GM21360 (cell line): ENCODE measurements at regions not wholly inside any gene's neighbourhood (a gene's known extent, or its start where the extent isn't known, plus 50 kb on each side); places are given as distances from the start of the nearest gene placed in this dataset.

Source experiments
- ATAC-seq: cut with Tn5 transposase; IDR thresholded peaks from one replicate; pipeline ENCODE4 v1.9.1; 2021; ENCODE audit warnings: mild to moderate bottlenecking, moderate library complexity; ENCODE audit not compliant: unreplicated experiment

DNA sequence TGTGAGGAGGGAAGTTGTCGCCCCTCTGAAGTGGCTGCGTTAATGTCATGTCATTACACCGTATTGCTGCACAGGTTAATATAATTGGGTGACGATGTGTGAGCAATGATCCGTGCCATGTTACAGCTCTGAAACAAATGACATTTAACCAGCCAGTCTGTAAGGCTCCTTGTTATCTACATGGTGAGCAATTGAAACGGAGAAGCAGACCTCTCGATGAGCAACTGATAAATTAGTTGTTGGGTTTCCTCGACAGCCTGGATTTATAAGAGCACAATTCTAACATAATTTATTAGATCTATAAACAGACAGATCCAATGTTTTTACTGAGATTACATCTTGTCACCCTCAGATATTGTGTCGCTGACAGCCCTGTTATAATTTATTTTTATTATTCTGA lies 49.9 kb upstream of the MAFB start:
- no peak for ATAC-seq

DNA sequence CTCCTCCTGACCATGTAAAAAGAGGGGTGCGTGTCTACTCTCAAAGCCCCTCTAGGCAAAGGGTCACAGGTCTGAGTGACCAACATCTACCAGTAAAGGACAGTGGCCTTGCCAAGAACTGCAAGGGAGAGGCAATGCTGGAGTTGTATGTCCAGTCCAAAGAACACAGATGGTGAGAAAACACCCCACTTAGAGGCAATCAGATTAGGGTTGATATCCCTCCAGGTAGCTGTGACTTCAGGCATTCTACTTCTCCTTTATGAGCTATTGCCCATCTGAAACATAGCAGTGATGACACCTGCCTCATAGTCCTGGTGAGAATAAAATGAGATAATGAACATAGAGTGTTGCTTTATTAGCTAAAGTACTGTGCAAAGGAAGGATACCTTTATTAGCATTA lies 50.8 kb upstream of the MAFB start:
- no peak for ATAC-seq

DNA sequence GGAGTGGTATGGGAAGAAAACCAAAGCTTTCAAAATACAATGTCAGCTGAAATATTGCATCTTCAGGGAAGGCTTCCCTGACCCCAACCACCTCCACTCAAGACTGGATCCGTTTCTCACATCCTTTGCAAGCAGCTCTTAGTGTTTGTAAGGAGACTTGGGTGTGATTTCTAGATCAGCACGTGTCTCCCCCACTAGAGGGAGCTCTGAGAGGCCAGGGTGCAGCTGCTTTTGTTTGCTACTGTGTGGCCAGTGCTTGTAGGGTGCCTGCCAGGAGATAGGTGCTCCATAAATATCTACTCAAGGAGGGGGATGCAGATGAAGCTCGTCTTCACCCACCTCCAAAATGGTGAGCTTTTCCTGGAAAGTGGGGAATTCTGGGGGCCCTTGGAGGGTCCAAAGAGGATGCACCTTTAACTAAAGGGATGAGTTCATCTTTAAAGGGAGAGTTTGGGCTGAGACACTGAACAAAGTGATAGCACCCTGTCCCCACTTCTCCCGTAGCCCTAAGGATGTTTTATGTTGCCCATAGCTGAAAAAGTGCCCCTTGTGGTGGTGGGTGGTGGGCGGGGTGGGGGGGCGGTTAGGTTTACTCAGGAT lies 52.6 kb upstream of the MAFB start:
- ATAC-seq = peak; percentile 42

DNA sequence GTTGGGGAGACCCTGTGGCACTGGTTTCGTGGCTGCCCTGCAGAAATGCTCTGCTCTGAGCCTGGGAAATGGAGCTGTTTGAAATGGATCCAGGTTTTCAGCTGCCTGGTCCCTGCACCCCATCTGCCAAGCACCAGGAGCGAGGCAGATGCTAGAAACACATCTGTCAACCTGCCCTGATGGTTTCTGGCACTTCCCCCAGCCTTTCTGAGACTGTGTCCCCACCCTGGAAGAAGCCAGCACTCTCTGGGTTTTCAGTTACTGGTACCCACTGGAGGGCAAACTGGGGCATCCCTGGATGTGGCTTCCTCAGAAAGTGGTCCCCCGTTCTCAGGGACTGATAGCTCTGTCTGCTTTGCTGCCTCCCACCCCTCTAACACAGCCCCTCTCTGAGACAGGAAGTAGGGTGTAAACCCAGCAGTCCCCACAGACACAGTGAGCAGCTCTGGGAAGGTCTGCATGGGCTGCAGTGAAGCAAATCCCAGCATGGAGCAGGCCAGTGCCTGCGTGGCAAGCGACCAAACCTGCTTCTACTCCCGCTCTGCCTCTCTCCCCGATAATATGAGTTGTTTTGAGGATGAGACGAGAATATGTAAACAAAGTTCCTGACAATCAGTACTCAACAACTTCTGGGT lies 54.2 kb upstream of the MAFB start:
- ATAC-seq = no peak

DNA sequence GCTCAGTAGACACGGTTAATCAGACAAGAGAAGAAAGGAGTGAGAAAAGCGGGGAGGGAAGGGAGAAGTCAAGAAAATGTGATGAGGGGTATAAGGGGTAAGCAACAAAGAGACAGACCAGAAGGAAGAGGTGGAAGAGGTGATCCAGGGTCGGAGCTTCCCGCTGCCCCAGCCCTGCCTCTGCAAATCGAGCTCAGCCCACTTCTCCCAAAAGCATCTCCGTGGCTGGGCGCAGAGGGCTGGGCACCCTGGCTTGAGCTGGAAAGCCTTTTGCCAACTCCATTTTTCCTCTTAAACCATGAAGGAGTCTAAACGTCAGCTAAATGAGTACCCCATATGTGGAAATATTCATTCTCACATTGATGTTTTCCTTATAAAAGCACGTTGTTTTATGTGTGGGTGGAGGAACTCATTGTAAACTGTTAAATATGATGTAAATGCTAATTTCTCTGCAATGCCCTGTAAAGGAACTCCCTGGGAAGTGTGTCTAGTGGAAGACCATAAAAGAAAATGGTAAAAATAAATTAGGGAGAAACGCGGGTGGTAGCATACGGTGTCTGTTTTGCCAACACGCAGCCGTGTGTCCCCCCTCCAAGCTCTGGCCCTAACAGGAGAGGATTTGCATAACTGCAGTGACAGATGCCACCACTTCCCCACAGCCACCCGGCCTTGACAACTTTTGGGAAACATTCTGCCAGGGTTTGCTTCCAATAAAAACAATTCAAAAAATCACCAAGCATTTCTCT lies 55.2 kb upstream of the MAFB start:
- no peak for ATAC-seq

DNA sequence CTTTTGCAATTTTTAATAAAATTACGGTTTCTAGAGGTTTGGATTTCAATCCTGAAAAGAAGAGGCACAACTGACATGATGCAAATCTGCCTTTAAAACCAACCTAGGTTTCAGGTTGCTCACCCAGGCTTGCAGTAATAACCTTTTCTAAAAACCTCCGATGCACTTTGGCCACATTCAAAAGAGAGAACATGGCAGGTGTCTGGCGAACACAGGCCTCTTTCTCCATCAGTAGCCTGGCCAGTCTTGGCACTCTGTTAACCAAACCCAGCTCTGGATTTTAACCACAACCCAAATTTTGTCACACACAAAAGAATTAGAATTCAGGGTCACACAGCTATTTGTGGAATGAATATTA lies 55.8 kb upstream of the MAFB start:
- no peak for ATAC-seq

DNA sequence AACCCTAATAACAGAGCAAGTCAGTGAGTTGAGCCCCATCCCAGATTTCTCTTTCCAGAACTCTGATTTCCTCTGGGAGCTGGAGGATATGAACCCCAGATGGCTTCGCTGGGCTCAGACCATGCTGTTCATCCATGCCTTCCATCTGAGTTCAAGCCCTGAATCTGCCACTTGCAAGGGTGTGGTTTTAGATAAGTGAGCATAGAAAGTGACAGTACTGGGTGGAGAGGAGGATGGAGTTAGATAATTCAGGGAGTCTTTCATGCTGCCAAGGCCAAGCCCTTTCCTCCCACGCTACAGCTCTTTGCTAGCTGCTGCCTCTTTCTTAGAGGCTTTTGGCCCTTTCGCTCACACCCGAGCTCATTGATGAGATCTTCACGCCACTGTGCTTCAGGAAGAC lies 57.2 kb upstream of the MAFB start:
- ATAC-seq = no peak

DNA sequence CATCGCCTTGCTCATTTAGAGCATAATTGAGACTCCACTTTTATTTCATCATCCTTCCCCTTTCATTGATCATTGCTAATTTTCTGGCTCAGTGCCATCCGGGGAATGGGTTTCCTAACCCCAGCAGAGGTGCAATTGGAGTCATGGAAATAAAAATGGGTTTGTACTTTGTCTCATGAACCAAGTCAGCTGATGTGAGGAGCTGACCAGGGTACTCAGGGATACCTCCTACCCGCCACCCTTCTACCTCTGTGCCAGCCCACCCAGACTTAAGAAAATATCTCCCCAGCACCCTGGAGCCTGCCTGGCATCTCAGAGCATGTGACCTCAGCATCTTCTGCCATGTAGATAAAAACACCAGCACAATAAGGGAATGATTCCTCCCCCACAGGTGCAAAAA lies 59.1 kb upstream of the MAFB start:
- no peak for ATAC-seq

DNA sequence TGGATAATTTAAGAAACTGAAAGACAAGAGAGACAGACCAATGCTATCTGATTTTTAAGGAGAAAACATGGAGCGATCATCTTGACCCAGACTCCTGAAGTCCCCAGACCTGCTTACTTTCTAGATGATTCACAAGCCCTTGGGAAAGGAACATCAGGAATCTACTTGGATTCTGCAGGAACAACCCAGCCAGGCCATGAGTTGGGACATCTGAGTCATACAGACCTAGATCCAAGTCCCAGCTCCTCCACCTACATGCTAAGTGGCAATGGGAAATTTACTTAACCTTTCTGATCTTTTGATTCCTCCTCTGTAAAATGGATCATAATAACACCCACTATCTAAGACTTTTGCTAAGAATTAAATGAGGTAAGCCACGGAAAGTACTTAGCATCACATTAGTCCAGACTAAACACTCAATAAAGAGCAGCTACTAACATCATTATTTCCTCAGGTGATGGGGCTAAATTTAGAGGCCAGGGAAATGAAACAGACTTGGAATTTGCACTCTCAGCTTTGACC lies 61.0 kb upstream of the MAFB start:
- no peak for ATAC-seq

DNA sequence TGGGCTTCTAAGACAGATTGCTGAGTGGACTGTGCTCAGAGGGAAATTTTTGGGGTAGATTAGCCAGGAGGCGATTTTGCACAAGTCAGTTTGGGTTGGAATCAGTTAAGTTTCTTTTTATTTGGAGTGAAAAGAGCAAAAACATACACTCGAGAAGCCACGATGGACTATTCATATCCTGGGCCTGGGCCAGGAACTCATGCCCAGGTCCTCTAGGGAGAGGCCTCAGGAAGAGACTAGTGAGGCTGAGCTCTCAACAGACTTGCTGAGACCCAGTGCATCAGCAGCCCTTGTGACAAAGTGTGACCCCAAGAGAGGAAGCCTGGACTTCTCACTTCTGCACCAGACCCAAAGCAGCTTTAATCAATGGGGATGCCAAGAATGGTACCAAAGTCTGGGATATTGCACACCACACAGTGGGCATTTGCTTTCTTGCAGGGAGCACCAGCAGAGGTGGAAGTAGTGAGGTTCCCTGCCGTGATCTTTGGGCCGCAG lies 61.6 kb upstream of the MAFB start:
- no peak for ATAC-seq

DNA sequence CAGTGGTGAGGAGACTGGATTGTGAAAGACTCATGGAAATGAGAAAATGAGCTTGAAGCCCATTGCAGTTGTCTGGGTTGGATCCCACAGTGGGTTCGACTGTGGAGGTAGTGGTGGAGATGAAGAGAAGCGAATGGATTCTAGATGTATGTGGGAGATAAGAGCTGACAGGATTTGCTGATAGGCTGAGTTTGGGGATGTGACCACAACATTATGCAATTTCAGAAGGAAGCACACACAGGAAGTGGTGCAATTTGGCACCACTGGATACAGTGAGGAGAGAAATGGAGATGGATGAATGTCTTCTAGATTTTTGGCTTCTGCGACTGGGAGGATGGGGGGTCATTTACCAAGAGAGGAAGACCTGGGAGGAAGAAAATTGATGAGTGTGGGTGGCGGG lies 64.4 kb upstream of the MAFB start:
- no peak for ATAC-seq

DNA sequence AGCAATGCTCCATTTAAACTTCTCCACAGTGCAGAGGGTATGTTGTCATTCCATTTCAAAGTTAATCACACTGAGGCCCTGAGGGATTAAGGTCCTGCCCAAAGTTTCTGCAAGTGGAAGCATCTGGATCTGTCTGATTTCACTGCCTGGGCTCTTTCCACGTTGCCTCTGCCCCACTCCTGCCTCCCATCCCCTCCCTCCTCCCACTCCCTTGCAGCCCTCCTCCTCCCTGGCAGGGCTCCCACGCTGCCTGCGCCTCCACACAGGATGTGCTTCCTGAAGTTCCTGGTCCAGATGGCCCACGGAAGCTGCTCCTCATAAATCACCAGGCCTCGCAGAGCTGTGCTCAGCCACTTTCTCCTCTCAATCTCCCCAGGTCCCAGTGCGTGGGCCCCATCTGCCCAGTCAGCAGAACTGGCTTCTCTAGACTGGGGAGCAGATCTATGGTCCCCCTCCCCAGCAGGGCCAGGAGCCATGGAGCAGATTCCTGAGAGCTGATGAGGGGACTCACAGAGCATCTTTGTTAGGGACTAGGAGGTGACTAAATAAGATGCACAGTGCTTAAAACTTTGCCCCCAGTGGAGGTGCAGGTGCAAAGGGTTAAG lies 65.4 kb upstream of the MAFB start:
- no peak for ATAC-seq

DNA sequence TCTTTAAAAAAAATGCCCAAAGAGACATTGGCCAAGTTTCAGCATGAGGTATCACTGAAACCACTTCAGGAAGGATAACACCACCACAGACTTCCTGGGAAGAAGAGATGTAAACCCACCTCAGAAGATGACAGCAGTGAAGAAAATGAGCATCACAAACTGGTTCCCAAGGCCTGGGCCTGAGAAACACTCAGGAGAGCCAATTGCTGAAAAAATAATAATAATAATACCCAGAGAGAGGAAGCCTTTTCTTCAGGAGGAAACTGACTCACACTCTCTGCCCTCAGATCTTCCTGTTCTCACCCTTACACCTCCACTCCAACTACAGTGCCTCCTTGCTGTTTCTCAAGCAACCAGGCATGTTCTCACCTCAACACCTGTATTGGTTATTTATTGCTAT lies 68.1 kb upstream of the MAFB start:
- ATAC-seq = no peak

DNA sequence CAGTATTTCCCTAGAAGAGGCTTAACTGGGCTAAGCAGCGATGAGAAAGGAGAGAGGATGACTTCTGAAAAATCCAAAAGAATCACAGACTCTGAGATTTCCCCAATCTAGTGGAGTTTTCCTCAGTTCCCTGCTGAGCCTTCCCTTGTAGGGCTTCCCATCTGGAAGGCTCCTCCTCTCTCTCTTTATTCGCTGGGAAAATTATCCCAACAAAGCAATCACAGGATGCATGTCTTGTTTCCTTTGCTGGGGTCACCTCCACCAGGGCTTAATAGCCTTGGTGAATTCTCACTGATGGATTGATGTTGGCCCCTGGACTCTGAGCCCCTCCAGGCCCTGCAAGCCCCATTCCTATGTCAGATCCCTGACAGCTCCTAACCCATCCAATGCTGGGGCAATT lies 69.8 kb upstream of the MAFB start:
- no peak for ATAC-seq

DNA sequence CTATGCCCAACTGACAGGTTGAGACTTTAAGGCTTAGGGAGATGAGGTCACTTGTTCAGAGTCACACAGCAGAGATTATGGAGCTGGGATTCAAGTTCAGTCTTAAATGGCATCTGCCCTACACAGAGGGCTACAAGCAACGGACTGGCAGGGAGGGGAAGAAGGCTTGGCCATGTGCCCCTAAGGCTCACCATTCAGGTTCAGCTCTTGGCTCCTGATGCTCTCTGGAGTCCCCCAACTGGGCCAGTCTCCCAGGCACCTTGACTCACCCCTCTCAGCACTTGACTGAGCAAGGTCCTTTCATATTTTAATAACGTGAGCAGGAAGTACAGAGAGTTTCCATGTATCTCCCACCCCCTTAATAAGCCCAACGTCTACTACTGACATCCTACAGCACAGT lies 71.4 kb upstream of the MAFB start:
- no peak for ATAC-seq

DNA sequence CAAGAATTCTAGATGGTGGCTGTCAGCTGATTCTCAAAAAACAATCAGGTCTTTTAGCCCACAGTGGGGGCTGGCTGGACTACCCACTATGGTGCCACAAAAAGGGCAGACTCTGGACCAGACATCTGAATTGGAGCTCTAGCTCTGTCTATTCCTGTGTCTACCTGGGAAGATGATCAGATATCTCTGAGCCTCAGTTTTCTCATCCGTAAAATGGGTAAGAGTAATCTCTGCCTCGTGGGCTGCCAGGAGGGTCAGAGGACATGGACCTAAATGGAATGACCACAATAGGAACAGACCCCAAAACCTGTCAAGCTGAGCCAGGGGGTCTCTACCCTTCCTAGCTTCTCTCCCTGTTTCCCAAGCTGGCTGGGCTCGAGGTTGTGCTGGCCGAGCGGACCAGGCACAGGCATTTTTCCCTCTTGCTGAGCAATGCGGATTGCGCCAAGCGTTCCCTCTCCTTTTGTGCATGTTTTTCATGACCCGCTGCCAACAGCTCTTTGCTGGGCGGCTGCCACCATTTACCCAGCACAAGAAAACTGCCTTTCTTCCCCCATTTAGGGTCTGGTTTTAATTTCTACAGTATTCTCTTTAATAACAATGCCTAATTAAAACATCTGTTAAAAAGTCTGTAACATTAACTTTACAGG lies 74.7 kb upstream of the MAFB start:
- ATAC-seq = no peak

DNA sequence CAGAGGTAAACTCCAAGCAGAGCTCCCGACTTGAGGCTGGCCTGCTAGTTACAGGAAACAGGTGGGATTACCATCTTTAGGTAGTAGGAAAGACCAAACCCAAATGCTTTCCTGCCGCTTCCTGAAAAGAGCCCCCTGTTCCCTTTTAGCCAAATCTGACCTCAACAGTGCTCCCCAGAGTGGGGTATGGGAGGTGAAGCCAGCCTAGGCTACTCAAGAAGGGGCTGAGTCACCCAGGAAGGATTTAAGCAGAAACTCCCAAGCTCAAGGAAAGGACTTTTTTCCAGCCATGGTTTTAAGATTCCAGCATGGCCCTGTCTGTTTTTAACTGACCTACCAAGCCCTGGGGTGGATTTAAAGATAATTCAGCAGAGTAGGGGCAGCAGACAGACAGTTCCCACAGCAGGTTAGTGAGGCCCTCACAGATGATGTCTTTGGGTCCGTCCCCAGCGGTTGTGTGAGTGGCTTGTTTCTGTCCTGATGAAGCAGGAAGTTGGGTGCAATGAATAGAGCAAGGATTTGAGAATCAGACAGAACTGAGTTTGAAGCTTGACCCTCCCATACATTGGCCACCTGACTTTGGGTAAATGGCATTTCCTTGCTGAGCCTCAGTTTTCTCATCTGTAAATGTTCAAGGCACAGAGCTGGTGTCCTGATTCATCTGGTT lies 76.9 kb upstream of the MAFB start:
- no peak for ATAC-seq

DNA sequence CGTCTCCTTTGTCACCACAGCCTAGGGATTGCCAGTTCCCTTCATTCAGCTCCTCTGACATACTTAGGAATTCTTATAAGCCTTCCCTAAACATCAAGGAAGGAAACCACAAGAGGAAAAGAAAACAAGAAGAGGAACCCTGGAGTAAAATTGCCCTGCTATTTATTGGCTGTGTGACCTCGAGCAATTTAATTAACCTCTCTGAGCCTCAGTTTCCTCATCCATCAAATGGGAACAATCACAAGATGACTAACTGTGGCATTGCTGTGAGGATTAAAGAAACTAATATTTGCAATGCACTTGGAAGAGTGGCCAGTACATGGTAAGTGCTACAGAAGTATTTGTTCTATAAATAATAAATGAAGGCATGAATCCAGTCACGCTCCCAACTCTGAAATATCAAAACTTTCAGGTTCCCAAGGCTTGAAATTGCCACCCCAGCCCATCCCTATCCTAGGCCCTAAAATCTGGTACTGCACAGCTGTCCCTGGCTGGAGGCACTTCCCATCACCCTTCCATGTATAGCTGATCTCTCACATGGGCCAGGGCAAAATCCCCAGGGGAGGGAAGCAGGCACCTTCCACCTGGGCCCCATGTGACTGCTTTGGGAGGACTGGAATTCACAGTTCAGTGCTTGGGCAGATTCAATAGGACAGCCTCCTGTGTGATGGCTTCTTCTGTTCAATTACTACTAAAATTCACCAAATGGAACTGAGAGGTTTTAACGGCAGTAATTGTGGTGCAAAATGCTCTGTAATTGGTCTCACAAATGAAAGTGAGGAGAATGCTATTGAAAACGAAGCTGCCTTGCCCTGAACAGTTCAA lies 78.0 kb upstream of the MAFB start:
- ATAC-seq = no peak

DNA sequence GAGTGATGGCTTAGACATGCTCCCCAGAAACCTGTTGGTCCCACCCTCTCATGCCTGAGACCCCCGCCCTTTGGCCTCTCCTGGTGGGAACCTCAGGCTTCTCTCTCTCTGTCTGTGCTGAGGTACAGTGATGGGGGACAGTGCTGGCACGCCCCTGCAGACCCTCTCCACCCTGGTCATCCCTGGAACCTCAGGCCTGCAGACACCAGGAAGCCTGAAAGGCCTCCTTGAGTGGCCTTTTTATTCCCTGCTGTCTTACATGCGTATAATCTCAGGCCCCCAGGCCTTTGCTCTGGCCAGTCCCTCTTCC lies 78.5 kb upstream of the MAFB start:
- no peak for ATAC-seq

DNA sequence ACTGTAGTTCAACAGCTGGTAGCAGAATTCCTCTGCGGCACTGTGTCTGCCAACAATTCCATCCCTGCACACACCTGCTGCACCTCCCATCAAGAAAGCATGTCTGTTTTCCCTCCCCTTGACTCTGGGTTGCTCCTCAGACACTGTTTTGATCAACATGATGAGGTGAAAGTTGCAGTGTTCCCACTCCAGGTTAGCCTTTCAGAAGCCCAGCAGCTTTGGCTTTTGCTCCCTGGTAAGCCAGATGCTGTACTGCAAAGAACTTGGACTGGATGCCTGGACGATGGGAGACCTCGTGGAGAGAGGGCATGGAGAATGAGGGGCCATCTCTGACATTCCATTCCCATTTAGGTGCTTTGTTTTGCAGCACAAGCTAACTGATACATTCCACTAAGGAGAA lies 79.1 kb upstream of the MAFB start:
- ATAC-seq = no peak
